ENCODE measurements at regions not wholly inside any gene's neighbourhood (a gene's known extent, or its start where the extent isn't known, plus 50 kb on each side); places are given as distances from the start of the nearest gene placed in this dataset.
"Not testable (repeated sequence)": the region's sequence is repeated elsewhere in the genome, so short reads cannot be mapped to it uniquely, and the experiment has no call there.

DNA sequence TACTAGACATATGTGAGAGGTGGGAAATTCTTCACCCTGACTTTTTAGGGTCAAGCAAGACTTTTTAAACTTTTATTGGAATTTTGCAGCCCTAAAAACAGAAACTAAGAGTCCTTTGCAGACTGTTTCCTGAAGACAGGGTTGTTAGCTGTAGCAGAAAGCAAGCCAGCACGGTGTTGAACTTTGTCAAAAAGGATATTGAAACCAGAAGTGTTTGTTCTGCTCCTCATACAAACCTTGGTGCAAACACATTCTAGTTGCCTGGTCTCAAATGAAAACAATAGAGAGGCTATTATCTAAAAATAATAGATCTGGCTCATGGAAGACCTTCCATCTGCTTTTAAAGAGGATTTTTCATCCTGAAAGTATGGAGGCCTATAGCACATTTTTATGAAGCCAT is 65.8 kb upstream of the IGFBP5 start:
- WGBS, 2 experiments (ENCODE audit: insufficient coverage in 2 of 2) = 60 to 86% methylated on average over 1 of the region's 1 CpG
- Histone ChIP-seq H3K9me3 (ENCODE audit: control insufficient read depth, low read length) (no peaks in the 10 kb centered on the region), H3K27ac (ENCODE audit: low read depth, low read length, severe bottlenecking) (no peak overlapping the region), H3K36me3 (ENCODE audit: control insufficient read depth, insufficient read depth, low read length) (no peaks in the 10 kb centered on the region), H3K4me3 (ENCODE audit: extremely low read depth, insufficient read depth, low read length, poor library complexity, severe bottlenecking) (no peak overlapping the region), H3K4me1 (ENCODE audit: control insufficient read depth, insufficient read depth, low read length, poor library complexity, severe bottlenecking) (peaks cover 12% of the 10 kb centered on the region)

DNA sequence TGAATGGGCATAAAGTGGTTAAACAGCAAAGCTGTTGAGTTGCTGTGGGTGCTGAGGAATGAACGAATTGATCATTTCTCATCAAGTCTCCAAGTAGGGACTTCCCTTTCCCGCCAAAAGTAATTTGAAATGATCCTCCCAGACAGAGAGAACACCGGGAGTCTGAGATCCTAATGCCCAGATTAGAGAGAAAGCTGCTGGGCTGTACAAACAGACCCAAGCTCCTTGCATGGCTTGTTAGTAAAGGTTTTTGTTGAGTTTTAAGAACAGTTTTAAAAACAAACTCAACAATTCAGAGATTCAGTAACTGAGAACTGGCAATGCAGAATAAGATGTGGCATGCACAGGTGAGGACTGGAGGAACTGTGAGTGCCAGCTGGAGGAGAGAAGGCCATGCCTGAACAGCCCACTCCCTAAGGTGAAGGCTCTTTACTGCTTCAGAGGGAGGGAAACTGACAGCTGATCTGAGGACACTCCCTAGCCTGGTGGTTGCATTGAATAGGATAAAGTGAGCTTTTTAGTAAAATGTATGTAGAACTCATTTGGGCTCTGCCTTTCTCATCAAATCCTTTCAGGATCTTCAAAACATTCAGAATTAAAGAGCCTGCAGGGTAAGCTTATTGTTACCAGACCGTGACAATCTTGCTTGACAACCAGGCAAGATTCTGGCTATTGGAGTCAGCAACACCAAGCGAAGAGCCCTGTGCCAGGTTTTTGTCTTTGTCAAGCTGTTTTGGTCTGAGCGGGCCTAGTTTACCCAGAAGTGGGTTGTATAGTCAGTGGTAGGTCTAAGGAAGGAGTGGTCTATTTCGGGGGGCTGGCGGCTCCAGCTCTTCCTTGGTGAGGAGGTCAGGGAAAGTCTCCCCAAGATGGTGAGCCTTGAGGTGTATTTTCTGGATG is 63.2 kb upstream of the IGFBP5 start:
- peaks cover 5% of the 10 kb centered on the region for H3K4me1 ChIP-seq (ENCODE audit: control insufficient read depth, insufficient read depth, low read length, poor library complexity, severe bottlenecking)
- H3K4me3 ChIP-seq (ENCODE audit: extremely low read depth, insufficient read depth, low read length, poor library complexity, severe bottlenecking) = no peak overlapping the region
- no peak overlapping the region for H3K27ac ChIP-seq (ENCODE audit: low read depth, low read length, severe bottlenecking)
- no peaks in the 10 kb centered on the region for H3K36me3 ChIP-seq (ENCODE audit: control insufficient read depth, insufficient read depth, low read length)
- WGBS, 2 experiments (ENCODE audit: insufficient coverage in 2 of 2) = 89 to 93% methylated on average over 6 to 8 of the region's 8 CpGs
- no peaks in the 10 kb centered on the region for H3K9me3 ChIP-seq (ENCODE audit: control insufficient read depth, low read length)

DNA sequence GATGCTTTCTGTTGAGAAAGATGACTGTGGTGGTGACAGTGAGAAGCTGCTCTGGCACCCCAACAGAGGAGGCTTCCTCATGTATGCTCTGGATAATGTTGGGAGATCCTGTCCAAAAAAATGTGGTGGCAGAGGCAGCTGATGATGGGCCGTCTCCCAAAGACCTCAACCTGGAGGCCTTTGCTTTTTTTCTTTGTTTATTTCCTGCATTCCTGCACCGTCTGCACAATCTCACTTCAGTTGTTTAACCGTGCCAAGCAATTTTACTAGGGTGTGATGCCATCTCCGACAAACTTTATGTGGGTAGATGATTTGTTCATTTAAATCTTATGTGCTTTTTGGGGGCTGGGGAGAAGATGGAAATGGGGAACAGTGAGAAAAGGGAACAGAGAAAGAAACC is 62.2 kb upstream of the IGFBP5 start:
- 93 to 99% methylated on average over 2 to 4 of the region's 4 CpGs for WGBS, 2 experiments (ENCODE audit: insufficient coverage in 2 of 2)
- Histone ChIP-seq H3K9me3 (ENCODE audit: control insufficient read depth, low read length) (no peaks in the 10 kb centered on the region), H3K27ac (ENCODE audit: low read depth, low read length, severe bottlenecking) (no peak overlapping the region), H3K36me3 (ENCODE audit: control insufficient read depth, insufficient read depth, low read length) (no peaks in the 10 kb centered on the region), H3K4me1 (ENCODE audit: control insufficient read depth, insufficient read depth, low read length, poor library complexity, severe bottlenecking) (peaks cover 11% of the 10 kb centered on the region), H3K4me3 (ENCODE audit: extremely low read depth, insufficient read depth, low read length, poor library complexity, severe bottlenecking) (no peak overlapping the region)

DNA sequence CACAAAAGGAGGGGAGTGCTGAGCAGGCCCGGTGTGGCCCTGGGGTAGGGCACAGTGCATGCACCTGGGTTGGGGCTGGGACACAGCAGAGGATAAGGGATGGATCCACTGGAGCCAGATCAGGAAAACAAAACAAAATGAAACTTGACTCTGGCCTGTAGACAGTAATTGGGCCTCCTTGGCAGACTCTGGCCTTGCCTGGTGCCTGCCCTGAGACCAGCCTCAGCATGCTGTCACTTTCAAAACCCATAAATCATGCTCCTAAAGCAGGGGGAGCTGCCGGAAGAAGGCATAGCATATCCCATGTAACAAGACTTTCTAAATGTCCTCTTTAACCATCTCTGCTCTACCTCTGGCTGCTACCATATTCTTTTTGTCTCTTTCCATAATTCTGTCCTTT is 61.1 kb upstream of the IGFBP5 start:
- no peaks in the 10 kb centered on the region for H3K9me3 ChIP-seq (ENCODE audit: control insufficient read depth, low read length)
- no peak overlapping the region for H3K4me3 ChIP-seq (ENCODE audit: extremely low read depth, insufficient read depth, low read length, poor library complexity, severe bottlenecking)
- 81 to 86% methylated on average over 2 of the region's 2 CpGs for WGBS, 2 experiments (ENCODE audit: insufficient coverage in 2 of 2)
- H3K36me3 ChIP-seq (ENCODE audit: control insufficient read depth, insufficient read depth, low read length) = no peaks in the 10 kb centered on the region
- H3K4me1 ChIP-seq (ENCODE audit: control insufficient read depth, insufficient read depth, low read length, poor library complexity, severe bottlenecking) = peaks cover 11% of the 10 kb centered on the region
- no peak overlapping the region for H3K27ac ChIP-seq (ENCODE audit: low read depth, low read length, severe bottlenecking)

DNA sequence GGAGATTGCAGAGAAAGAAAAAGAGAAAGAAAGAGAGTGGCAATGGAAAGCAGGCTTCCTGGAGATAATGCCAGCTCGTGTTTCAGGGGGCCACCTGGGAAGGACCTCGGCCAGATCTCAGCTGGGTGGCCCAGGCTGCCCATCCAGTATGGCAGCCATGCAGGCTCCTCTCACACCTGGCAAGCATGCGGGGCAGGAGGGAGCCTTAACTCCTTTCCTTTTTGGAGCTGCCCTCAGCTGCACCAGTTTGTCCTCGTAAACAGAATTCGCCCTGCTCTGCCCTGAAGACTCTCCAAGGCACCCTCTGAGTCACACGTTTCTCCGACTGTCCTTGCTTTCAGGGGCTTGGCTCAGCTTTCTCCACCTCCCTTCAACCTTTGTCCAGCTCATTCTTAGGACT is 59.5 kb upstream of the IGFBP5 start:
- H3K4me3 ChIP-seq (ENCODE audit: extremely low read depth, insufficient read depth, low read length, poor library complexity, severe bottlenecking) = no peak overlapping the region
- 84 to 86% methylated on average over 6 of the region's 7 CpGs for WGBS, 2 experiments (ENCODE audit: insufficient coverage in 2 of 2)

DNA sequence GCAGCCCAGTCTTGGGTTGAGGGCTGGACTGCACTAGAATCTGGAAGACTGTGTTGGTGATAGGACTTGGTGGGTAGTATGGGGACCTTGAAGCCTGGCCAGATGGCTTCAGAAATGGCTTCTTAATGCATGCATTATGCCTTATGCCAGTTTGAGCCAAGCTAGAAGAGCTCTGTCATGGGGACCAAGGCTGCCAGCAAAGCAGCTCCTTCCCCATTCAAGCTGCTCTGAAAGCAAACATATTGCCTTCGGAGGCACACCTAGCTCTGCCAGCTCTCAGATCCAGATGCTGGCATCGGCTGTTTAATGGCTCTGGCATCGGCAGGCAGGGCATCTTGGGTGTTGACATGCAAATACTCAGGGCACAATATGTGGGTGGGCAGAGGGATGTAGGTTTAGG is 59.0 kb upstream of the IGFBP5 start:
- Histone ChIP-seq H3K4me3 (ENCODE audit: extremely low read depth, insufficient read depth, low read length, poor library complexity, severe bottlenecking) (no peak overlapping the region), H3K4me1 (ENCODE audit: control insufficient read depth, insufficient read depth, low read length, poor library complexity, severe bottlenecking) (peaks cover 11% of the 10 kb centered on the region), H3K27ac (ENCODE audit: low read depth, low read length, severe bottlenecking) (no peak overlapping the region), H3K36me3 (ENCODE audit: control insufficient read depth, insufficient read depth, low read length) (no peaks in the 10 kb centered on the region), H3K9me3 (ENCODE audit: control insufficient read depth, low read length) (no peaks in the 10 kb centered on the region)
- WGBS, 2 experiments (ENCODE audit: insufficient coverage in 2 of 2) = 75 to 94% methylated on average over 2 to 3 of the region's 3 CpGs

More for the DNA sequence above, 59.5 kb upstream of the IGFBP5 start:
- H3K27ac ChIP-seq (ENCODE audit: low read depth, low read length, severe bottlenecking) = no peak overlapping the region
- no peaks in the 10 kb centered on the region for H3K9me3 ChIP-seq (ENCODE audit: control insufficient read depth, low read length)
- peaks cover 11% of the 10 kb centered on the region for H3K4me1 ChIP-seq (ENCODE audit: control insufficient read depth, insufficient read depth, low read length, poor library complexity, severe bottlenecking)
- no peaks in the 10 kb centered on the region for H3K36me3 ChIP-seq (ENCODE audit: control insufficient read depth, insufficient read depth, low read length)

DNA sequence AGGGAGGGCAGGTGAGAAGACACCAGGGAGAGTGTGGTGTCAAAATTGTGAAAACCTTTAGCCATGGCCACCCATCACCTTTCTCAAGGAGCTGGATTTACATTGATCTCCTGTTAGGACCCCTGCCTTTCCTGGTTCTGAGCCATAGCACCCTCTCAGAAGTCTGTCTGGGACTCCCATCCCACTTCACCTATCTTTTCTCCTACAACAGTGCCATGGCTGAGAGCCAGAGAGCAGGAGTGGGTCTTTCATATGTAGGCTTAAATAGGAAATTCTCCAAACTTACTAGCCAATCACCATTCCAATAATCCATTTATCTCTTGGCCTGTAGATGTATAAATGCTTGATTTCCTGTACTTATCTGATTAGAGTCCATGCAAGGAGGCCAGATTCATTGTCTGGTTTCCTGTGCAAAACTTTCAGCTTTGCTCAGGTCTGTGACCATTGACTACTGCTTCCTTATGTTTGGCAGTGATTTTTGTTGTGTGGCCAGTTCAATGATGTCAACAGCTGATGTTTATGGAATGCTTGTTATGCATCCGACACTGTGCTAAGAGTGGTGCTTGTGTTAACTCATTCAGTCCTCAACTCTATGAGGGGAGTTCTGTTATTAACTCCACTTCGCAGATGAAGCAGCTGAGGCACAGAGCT is 57.6 kb upstream of the IGFBP5 start:
- 80 to 100% methylated on average over 1 of the region's 2 CpGs for WGBS, 2 experiments (ENCODE audit: insufficient coverage in 2 of 2)
- no peak overlapping the region for H3K27ac ChIP-seq (ENCODE audit: low read depth, low read length, severe bottlenecking)

DNA sequence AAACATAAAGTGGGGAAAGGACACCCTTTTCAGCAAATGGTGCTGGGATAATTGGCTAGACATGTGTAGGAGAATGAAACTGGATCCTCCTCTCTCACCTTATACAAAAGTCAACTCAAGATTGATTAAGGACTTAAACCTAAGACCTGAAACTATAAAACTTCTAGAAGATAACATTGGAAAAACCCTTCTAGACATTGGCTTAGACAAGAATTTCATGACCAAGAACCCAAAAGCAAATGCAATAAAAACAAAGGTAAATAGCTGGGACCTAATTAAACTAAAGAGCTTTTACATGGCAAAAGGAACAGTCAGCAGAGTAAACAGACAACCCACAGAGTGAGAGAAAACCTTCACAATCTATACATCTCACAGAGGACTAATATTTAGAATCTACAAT is 55.4 kb upstream of the IGFBP5 start:
- H3K9me3 ChIP-seq (ENCODE audit: control insufficient read depth, low read length); H3K27ac ChIP-seq (ENCODE audit: low read depth, low read length, severe bottlenecking); H3K4me1 ChIP-seq (ENCODE audit: control insufficient read depth, insufficient read depth, low read length, poor library complexity, severe bottlenecking); H3K36me3 ChIP-seq (ENCODE audit: control insufficient read depth, insufficient read depth, low read length); H3K4me3 ChIP-seq (ENCODE audit: extremely low read depth, insufficient read depth, low read length, poor library complexity, severe bottlenecking): not testable (repeated sequence)

More for the DNA sequence above, 57.6 kb upstream of the IGFBP5 start:
- H3K4me3 ChIP-seq (ENCODE audit: extremely low read depth, insufficient read depth, low read length, poor library complexity, severe bottlenecking) = no peak overlapping the region
- H3K9me3 ChIP-seq (ENCODE audit: control insufficient read depth, low read length) = no peaks in the 10 kb centered on the region
- H3K36me3 ChIP-seq (ENCODE audit: control insufficient read depth, insufficient read depth, low read length) = no peaks in the 10 kb centered on the region
- H3K4me1 ChIP-seq (ENCODE audit: control insufficient read depth, insufficient read depth, low read length, poor library complexity, severe bottlenecking) = peaks cover 11% of the 10 kb centered on the region

DNA sequence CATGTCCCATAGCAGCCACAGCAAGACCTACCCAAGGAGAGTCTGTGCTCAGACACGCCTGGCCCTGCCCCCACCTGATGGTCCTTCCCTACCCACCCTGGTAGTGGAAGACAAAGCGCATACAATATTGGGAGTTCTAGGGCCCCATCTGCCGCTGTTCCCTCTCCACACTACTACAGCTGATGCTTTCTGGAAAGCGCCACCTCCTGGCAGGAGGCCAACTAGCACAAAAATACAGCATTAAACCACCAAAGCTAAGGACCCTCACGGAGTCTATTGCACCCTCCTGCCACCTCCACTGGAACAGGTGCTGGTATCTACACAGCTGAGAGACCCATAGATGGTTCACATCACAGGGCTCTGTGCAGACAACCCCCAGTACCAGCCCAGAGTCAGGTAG is 50.9 kb upstream of the IGFBP5 start:
- not testable (repeated sequence) for H3K27ac ChIP-seq (ENCODE audit: low read depth, low read length, severe bottlenecking); H3K4me1 ChIP-seq (ENCODE audit: control insufficient read depth, insufficient read depth, low read length, poor library complexity, severe bottlenecking); H3K9me3 ChIP-seq (ENCODE audit: control insufficient read depth, low read length); H3K4me3 ChIP-seq (ENCODE audit: extremely low read depth, insufficient read depth, low read length, poor library complexity, severe bottlenecking); H3K36me3 ChIP-seq (ENCODE audit: control insufficient read depth, insufficient read depth, low read length)
- WGBS, 2 experiments (ENCODE audit: insufficient coverage in 2 of 2) = 93 to 95% methylated on average over 4 to 5 of the region's 5 CpGs

DNA sequence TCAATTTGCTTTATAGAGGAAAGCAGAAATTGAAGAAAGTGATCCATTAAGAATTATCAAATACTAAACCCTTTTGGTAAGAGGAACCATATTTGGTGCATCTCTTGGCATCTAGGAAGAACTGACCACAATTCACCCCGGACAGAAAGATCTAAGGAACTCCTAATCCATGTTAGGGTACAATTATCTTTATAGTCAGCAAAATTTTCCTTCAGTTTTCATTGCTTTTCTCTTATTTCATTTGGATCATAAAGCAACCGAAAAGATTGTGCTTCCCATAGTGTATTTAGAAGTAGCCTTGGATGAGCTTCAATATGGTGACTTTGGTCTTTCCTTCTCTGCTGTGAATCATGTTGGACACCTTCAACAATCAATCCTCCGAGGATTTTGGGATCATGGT is 50.1 kb upstream of the IGFBP5 start:
- H3K36me3 ChIP-seq (ENCODE audit: control insufficient read depth, insufficient read depth, low read length) = no peaks in the 10 kb centered on the region
- 100% methylated on average over 1 to 2 of the region's 3 CpGs for WGBS, 2 experiments (ENCODE audit: insufficient coverage in 2 of 2)
- no peaks in the 10 kb centered on the region for H3K4me1 ChIP-seq (ENCODE audit: control insufficient read depth, insufficient read depth, low read length, poor library complexity, severe bottlenecking)
- no peaks in the 10 kb centered on the region for H3K9me3 ChIP-seq (ENCODE audit: control insufficient read depth, low read length)
- H3K27ac ChIP-seq (ENCODE audit: low read depth, low read length, severe bottlenecking) = no peak overlapping the region
- H3K4me3 ChIP-seq (ENCODE audit: extremely low read depth, insufficient read depth, low read length, poor library complexity, severe bottlenecking) = no peak overlapping the region

All from mesodermal cell (in vitro differentiated cells).